HG03139 (cell line): ENCODE measurements at regions not wholly inside any gene's neighbourhood (a gene's known extent, or its start where the extent isn't known, plus 50 kb on each side); places are given as distances from the start of the nearest gene placed in this dataset.
"Not testable (repeated sequence)": the region's sequence is repeated elsewhere in the genome, so short reads cannot be mapped to it uniquely, and the experiment has no call there.

Experiments used
- ATAC-seq: cut with Tn5 transposase; IDR thresholded peaks from one replicate; pipeline ENCODE4 v1.9.1; 2021; ENCODE audit not compliant: unreplicated experiment

DNA sequence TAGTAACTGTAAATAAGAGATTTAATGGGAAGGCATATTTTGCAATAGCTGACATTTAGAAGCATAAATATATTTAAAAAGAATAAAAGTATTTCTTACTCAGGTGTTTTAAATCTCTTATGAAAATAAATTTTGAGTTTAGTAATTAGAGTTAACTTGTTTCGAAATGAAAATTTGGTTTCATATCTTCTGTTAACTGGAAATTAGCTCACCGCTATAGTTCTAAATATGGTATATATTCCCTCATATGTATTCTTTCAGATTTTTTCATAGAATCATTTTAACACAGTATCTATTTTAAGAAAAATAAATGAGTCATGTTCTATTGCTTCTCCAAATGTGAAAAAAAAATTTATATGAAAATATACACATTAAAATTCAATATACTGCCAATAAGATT lies 434.1 kb downstream of the DTWD2 start:
- ATAC-seq, result no peak

DNA sequence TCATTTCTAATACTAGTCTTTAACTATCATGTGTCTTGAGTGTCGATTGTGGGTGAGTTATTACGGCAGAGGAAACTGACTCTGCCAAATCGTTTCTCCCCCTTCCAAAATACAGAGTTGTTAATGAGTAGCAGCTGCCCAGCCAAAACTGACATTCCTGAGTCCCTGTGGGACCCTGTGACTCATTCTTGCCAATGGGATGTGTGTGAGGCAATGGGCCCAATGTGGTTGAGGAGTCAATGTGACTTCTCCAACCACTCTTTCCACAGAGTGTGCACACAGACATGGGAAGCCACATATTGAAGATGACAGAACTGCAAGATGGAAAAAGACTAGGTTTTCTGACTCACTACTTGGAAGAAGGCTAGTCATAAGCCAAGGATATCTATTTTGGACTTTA lies 434.7 kb downstream of the DTWD2 start:
- no peak for ATAC-seq

GRCh38 chr5:118552731-118553360 lies 435.5 kb downstream of the DTWD2 start:
- ATAC-seq, result no peak

- ATAC-seq, result no peak
Measured at GRCh38 chr5:118552146-118552545, 436.2 kb downstream of the DTWD2 start.

DNA sequence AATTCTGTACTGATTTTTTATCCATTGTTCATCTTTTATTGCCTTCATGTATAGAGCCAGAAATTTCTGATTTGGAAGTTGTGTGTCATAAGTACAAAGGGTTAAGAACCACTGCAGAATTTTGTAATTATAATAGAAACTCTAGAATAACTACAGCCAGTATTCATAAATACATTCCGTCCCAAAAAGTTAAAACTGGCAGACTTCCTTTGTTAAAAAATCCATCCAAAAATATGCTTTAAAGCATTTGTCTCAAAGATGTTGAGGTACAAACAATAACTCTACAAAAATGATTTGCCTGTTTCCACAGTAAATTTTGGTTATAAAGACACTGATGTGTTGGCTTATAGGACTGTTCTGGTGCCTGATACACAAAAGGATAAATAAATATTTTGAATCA lies 436.6 kb downstream of the DTWD2 start:
- ATAC-seq, result no peak

GRCh38 chr5:118551031-118551430 lies 437.3 kb downstream of the DTWD2 start:
- ATAC-seq, result no peak

GRCh38 chr5:118548761-118549720 lies 439.3 kb downstream of the DTWD2 start:
- ATAC-seq, result no peak

DNA sequence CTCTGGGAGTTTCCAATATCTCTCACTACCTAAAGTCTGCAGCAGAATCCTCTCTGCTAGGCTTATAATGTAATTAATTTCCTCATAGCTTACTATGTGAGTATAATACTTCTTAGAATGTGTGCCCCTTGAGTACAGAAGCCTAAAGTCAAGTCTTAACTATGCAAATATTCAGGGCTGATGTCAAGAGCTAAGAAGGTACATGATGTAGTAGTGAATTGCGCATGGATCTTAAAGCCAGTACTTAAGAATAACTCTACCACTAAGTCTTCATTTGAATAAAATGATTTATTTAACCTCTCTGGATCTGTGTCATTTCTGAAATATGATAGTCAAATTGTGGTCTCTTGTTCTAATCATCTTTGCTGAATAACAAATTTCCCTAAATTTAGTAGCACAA lies 442.9 kb downstream of the DTWD2 start:
- no peak for ATAC-seq

- no peak for ATAC-seq
Measured at GRCh38 chr5:118544887-118545449, 443.4 kb downstream of the DTWD2 start.

DNA sequence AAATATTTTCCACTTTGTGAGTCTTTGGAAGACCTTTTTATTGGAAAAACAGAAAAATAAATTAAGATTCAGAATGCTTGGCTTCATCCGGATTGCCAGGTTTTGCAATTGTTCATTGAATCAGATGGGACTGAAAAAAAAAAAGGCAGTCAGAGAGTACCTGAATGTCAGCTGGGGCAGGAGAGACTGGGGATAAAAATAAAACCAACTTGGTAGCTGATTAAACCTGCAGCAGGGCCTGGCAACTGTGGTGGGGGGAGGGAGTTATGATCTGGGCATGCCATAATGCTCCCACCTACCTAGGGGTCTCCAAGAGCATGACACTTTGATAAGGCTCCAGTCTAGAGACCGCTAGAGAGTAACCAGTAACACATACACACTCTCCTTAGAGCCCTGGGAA lies 454.4 kb downstream of the DTWD2 start:
- ATAC-seq, result no peak

DNA sequence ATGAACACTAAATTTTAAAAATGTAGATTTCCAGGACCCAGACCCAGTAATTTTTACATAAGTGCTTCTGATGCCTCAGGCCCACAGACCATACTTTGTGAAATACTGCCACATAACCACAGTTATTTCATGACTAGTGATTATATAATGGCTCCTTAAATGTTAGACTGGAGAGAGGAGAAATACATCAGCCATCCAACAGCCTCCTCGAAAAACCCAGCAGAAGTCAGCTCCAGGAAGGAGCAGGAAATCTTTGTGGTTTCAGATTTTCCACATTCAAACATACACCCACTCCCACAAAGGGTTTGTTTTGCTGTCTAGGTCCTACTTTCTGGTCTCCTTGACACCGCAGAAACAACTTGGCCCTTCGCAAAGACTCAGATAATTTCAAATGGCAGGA lies 455.2 kb downstream of the DTWD2 start:
- no peak for ATAC-seq

DNA sequence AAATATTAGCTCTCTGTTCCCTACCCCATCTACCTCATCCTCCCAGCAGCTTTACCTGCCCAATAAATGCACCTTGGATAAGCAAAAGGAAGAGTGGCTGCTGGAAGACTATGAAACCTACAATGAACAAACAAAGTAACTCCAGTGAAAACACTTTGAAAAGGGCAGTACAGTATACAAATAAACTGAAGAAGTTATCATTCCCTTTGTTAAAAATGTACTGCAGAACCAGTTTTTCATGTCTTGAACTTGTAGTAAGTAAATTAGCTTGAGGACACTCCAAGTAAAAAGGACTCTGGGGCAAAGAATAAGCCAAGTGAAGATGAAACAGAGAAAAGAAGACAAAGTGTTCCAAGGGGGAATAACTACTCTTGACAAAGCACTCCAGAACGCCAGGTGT lies 457.1 kb downstream of the DTWD2 start:
- ATAC-seq, result no peak

GRCh38 chr5:118529361-118530144 lies 458.8 kb downstream of the DTWD2 start:
- no peak for ATAC-seq

DNA sequence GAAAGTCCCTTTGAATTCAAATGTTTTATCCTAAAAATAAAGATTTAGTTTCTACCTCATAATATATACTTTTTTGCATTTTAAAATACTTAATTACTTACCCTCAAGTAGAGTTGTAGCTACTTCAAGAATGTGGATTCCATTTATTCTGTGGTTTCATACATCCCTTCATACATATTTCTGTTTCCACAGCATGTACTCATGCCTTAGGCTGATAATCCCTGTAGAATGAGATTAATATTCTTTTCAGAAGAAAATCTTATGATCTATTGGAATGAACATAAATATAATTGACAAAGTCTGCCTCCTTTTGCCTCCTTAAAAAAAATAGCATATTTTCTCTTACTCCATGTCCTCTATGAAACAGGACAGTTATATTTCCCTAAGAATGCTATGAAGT lies 465.7 kb downstream of the DTWD2 start:
- no peak for ATAC-seq

DNA sequence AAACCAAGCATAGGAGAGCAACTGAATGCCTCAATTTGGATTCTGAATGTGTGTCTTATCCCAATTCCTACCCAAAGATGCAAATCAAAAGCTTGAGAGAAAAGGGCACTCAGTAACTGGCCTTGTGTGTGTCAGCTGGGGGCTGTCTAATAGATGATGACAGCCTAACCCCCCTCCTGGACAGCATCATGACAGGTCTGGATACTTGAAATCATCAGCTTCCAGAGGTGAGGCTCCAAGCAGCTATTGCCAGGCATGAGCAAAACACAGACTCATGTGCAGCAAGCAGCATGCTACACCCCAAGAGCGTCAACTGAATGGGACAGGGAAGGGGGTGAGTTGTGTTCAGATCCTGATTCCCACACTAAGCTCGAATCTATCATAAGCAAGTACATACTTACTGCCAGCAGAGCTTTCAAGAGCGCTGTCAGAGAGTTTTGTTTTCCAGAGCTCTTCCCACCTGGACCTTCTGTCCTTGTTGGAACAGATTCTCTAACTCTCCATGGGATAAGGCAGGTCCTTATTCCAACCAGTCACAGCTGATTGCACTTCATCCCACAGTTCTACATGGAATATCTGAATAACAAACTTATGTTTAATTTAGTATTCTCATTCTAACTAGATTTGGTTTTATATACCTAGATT lies 467.5 kb downstream of the DTWD2 start:
- no peak for ATAC-seq

- ATAC-seq, result no peak
Measured at GRCh38 chr5:118519466-118519865, 468.9 kb downstream of the DTWD2 start.

- ATAC-seq, result no peak
Measured at GRCh38 chr5:118518720-118519119, 469.6 kb downstream of the DTWD2 start.

GRCh38 chr5:118511846-118512245 lies 476.5 kb downstream of the DTWD2 start:
- ATAC-seq, result no peak

- peak; percentile 98 for ATAC-seq
Measured at GRCh38 chr5:118506217-118506852, 482.0 kb downstream of the DTWD2 start.

GRCh38 chr5:118502232-118502631 lies 486.1 kb downstream of the DTWD2 start:
- ATAC-seq, result not testable (repeated sequence)
